Stimulated activated naive CD8-positive, alpha-beta T cell treated with anti-CD3 and anti-CD28 coated beads, Interleukin-15, Interleukin-2, amounts not matched to agents 100 ng/mL and 50 ng/mL, for 24 hours (primary cell): ENCODE measurements at regions not wholly inside any gene's neighbourhood (a gene's known extent, or its start where the extent isn't known, plus 50 kb on each side); places are given as distances from the start of the nearest gene placed in this dataset.
"Not testable (repeated sequence)": the region's sequence is repeated elsewhere in the genome, so short reads cannot be mapped to it uniquely, and the experiment has no call there.

ENCODE experiments used
- H3K27ac Mint-ChIP-seq: one replicate; pipeline ENCODE4 v1.8.0; 2021; ENCODE audit warnings: mild to moderate bottlenecking, mixed read lengths
- H3K27me3 Mint-ChIP-seq: one replicate; pipeline ENCODE4 v1.8.0; 2021; ENCODE audit warnings: mixed read lengths
- H3K36me3 Mint-ChIP-seq: one replicate; pipeline ENCODE4 v1.8.0; 2021; ENCODE audit warnings: low read depth, mixed read lengths
- H3K4me1 Mint-ChIP-seq: one replicate; pipeline ENCODE4 v1.8.0; 2021; ENCODE audit warnings: low read depth, mixed read lengths
- H3K4me3 Mint-ChIP-seq: one replicate; pipeline ENCODE4 v1.8.0; 2021; ENCODE audit warnings: mild to moderate bottlenecking, mixed read lengths
- H3K9me3 Mint-ChIP-seq: one replicate; pipeline ENCODE4 v1.8.0; 2021; ENCODE audit warnings: mixed read lengths

- peaks cover 5% of the 10 kb centered on the region for H3K36me3 Mint-ChIP-seq
- peaks cover 8% of the 10 kb centered on the region for H3K9me3 Mint-ChIP-seq
- no peak overlapping the region for H3K4me3 Mint-ChIP-seq
- no peaks in the 10 kb centered on the region for H3K4me1 Mint-ChIP-seq
- H3K27me3 Mint-ChIP-seq: no peaks in the 10 kb centered on the region
- no peak overlapping the region for H3K27ac Mint-ChIP-seq
These were observed 247.6 kb upstream of the TRIB2 start for GRCh38 chr2:12469141-12469561.

- not testable (repeated sequence) for H3K27me3 Mint-ChIP-seq, H3K4me3 Mint-ChIP-seq, H3K27ac Mint-ChIP-seq, H3K4me1 Mint-ChIP-seq, H3K9me3 Mint-ChIP-seq, H3K36me3 Mint-ChIP-seq
These were observed 244.5 kb upstream of the TRIB2 start for GRCh38 chr2:12472265-12472664.

GRCh38 chr2:12478151-12479064 lies 238.3 kb upstream of the TRIB2 start:
- Mint-ChIP-seq H3K36me3 (no peaks in the 10 kb centered on the region), H3K4me3 (no peak overlapping the region), H3K4me1 (peaks cover 3% of the 10 kb centered on the region), H3K9me3 (no peaks in the 10 kb centered on the region), H3K27ac (no peak overlapping the region), H3K27me3 (no peaks in the 10 kb centered on the region)

DNA sequence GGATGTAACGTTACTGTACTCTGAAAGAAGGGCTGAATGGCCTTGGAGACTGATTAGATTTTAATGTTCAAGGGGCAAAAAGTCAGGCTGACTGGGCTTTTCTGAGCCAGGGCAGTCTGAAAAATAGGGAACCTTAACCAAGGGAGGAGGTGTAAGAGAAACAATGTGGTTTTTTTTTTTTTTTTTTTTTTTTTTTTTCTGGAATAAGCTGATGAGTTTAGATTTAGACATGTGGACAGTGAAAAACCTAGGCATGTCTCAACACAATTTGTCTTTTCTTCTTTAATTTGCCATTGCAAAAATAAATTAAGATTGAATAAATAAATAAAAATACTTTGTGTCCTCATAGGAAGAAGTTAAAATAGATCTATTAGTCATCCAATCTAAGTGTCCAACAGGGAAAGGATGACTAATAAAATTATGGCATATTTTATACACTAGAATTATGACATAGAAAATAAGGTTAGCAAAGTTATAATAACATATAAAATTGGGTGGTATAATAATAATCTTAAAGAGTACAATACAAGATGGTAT lies 237.6 kb upstream of the TRIB2 start:
- no peaks in the 10 kb centered on the region for H3K36me3 Mint-ChIP-seq
- no peak overlapping the region for H3K4me3 Mint-ChIP-seq
- H3K27me3 Mint-ChIP-seq: no peaks in the 10 kb centered on the region
- H3K4me1 Mint-ChIP-seq: peaks cover 5% of the 10 kb centered on the region
- no peak overlapping the region for H3K27ac Mint-ChIP-seq
- no peaks in the 10 kb centered on the region for H3K9me3 Mint-ChIP-seq

GRCh38 chr2:12484536-12485115 lies 232.1 kb upstream of the TRIB2 start:
- H3K36me3 Mint-ChIP-seq: no peaks in the 10 kb centered on the region
- H3K9me3 Mint-ChIP-seq: no peaks in the 10 kb centered on the region
- H3K4me1 Mint-ChIP-seq: peaks cover 49% of the 10 kb centered on the region
- H3K27ac Mint-ChIP-seq: no peak overlapping the region
- no peak overlapping the region for H3K4me3 Mint-ChIP-seq
- no peaks in the 10 kb centered on the region for H3K27me3 Mint-ChIP-seq

GRCh38 chr2:12486205-12487118 lies 230.3 kb upstream of the TRIB2 start:
- H3K27ac Mint-ChIP-seq: no peak overlapping the region

GRCh38 chr2:12487253-12488004 lies 229.3 kb upstream of the TRIB2 start:
- Mint-ChIP-seq H3K36me3 (no peaks in the 10 kb centered on the region), H3K4me3 (no peak overlapping the region), H3K9me3 (no peaks in the 10 kb centered on the region), H3K27ac (no peak overlapping the region), H3K4me1 (peaks cover 52% of the 10 kb centered on the region), H3K27me3 (no peaks in the 10 kb centered on the region)

More at GRCh38 chr2:12486205-12487118, 230.3 kb upstream of the TRIB2 start:
- Mint-ChIP-seq H3K9me3 (no peaks in the 10 kb centered on the region), H3K36me3 (no peaks in the 10 kb centered on the region), H3K4me1 (peaks cover 52% of the 10 kb centered on the region), H3K27me3 (no peaks in the 10 kb centered on the region), H3K4me3 (no peak overlapping the region)

GRCh38 chr2:12488352-12489318 lies 228.1 kb upstream of the TRIB2 start:
- Mint-ChIP-seq H3K27me3 (no peaks in the 10 kb centered on the region), H3K9me3 (no peaks in the 10 kb centered on the region), H3K36me3 (no peaks in the 10 kb centered on the region), H3K4me3 (peak overlapping the region; percentile 20), H3K4me1 (peaks cover 61% of the 10 kb centered on the region), H3K27ac (no peak overlapping the region)

DNA sequence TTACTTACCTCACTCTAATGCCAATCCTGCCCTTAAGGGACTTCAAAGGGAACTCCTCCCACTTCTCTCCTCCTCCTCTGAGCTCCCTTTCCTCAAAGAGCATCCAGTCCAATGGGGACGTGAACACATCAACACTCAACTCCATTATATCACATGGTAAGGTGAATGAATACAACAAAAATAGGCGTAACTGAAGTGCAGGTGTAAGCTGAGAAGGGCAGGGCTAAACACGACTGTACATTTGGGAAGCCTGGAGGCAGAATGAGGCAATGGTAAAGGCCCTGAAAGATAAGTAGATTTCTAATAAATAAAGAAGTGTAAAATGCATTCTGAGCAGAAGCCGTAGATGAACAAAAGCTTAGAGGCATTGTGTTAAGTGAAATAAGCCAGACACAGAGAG lies 226.1 kb upstream of the TRIB2 start:
- no peak overlapping the region for H3K4me3 Mint-ChIP-seq
- no peaks in the 10 kb centered on the region for H3K36me3 Mint-ChIP-seq
- peaks cover 57% of the 10 kb centered on the region for H3K4me1 Mint-ChIP-seq
- no peaks in the 10 kb centered on the region for H3K27me3 Mint-ChIP-seq
- no peaks in the 10 kb centered on the region for H3K9me3 Mint-ChIP-seq
- H3K27ac Mint-ChIP-seq: no peak overlapping the region

DNA sequence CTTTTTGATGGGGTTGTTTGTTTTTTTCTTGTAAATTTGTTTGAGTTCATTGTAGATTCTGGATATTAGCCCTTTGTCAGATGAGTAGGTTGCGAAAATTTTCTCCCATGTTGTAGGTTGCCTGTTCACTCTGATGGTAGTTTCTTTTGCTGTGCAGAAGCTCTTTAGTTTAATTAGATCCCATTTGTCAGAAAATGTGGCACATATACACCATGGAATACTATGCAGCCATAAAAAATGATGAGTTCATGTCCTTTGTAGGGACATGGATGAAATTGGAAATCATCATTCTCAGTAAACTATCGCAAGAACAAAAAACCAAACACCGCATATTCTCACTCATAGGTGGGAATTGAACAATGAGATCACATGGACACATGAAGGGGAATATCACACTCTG lies 224.4 kb upstream of the TRIB2 start:
- not testable (repeated sequence) for H3K9me3 Mint-ChIP-seq, H3K27ac Mint-ChIP-seq, H3K36me3 Mint-ChIP-seq, H3K4me3 Mint-ChIP-seq, H3K27me3 Mint-ChIP-seq
- H3K4me1 Mint-ChIP-seq: peaks cover 59% of the 10 kb centered on the region

DNA sequence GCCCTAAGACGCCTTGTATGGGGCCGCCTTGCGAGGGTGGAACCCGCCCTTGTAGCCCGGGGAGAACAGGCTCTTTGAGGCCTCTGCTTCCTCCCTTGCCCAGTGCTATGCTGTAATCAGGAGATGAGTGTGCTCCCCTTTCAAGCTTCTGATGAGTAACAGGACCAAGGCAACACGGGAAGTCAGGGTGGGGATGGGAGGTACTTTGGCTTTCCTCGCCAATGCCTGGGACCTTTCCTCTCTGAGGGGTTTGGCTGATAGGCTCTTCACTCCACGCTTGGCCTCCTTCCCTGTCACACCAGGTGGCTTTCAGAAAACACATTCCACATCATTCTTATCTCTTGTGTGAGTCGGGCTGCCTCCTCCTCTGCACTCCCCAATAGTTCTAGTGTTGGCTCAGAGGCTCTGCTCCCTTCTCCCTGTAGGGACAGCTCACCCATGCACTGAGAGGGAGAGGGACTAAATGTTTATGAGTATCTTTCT lies 223.7 kb upstream of the TRIB2 start:
- H3K27me3 Mint-ChIP-seq: no peaks in the 10 kb centered on the region
- H3K36me3 Mint-ChIP-seq: no peaks in the 10 kb centered on the region
- peaks cover 3% of the 10 kb centered on the region for H3K9me3 Mint-ChIP-seq
- H3K27ac Mint-ChIP-seq: peak overlapping the region; percentile 45
- H3K4me1 Mint-ChIP-seq: peaks cover 59% of the 10 kb centered on the region
- H3K4me3 Mint-ChIP-seq: no peak overlapping the region

DNA sequence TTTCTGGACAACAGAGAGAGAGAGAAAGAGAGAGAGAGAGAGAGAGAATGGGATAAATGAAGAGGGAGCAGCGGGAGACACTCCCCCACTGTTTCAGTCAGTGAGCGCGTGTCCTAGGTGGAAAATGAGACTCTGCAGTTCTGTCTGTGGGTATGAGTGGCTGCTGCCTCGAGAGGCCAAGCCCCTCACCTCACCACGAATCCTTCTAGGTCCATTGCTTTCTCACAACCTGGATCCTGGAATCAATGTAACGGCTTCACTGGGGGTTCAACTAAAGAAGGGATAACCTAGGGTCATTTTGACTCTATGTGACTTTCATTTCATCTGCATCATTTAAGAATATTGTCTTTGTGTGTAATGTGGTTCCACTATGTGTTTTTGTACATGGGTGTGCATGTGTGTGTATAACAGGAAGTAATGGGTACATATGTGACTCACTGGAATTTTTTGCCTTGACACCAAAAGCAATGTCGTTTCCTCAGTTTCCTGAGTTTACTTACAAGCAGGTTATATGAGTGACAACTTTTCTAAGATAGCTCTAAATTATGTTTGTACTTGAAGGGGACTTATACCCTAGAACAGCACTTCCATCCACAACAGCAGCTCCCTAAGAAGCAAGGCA lies 221.4 kb upstream of the TRIB2 start:
- H3K4me3 Mint-ChIP-seq: no peak overlapping the region
- no peaks in the 10 kb centered on the region for H3K36me3 Mint-ChIP-seq
- no peaks in the 10 kb centered on the region for H3K27me3 Mint-ChIP-seq
- peaks cover 65% of the 10 kb centered on the region for H3K4me1 Mint-ChIP-seq
- peak overlapping the region; percentile 56 for H3K27ac Mint-ChIP-seq
- peaks cover 3% of the 10 kb centered on the region for H3K9me3 Mint-ChIP-seq

GRCh38 chr2:12498286-12498685 lies 218.4 kb upstream of the TRIB2 start:
- peaks cover 88% of the 10 kb centered on the region for H3K4me1 Mint-ChIP-seq
- H3K27me3 Mint-ChIP-seq: no peaks in the 10 kb centered on the region
- peaks cover 5% of the 10 kb centered on the region for H3K9me3 Mint-ChIP-seq
- H3K36me3 Mint-ChIP-seq: no peaks in the 10 kb centered on the region
- no peak overlapping the region for H3K4me3 Mint-ChIP-seq
- H3K27ac Mint-ChIP-seq: no peak overlapping the region
